ENCODE measurements at regions not wholly inside any gene's neighbourhood (a gene's known extent, or its start where the extent isn't known, plus 50 kb on each side); places are given as distances from the start of the nearest gene placed in this dataset.

GRCh38 chr9:103913899-103914298 is 180.2 kb upstream of the SMC2 start:
- H3K4me2 ChIP-seq: no peak overlapping the region

GRCh38 chr9:103919605-103920209 is 174.4 kb upstream of the SMC2 start:
- no peaks in the 10 kb centered on the region for H4K20me1 ChIP-seq
- H3K4me3 ChIP-seq: no peak overlapping the region
- no peaks in the 10 kb centered on the region for H3K36me3 ChIP-seq
- H3K27ac ChIP-seq: no peak overlapping the region
- no peaks in the 10 kb centered on the region for H3K27me3 ChIP-seq
- no peaks in the 10 kb centered on the region for H3K4me1 ChIP-seq
- TF ChIP-seq Cebpa-rat (IDR thresholded peaks at IDR 0.05): no peak
- no peak overlapping the region for H3K9ac ChIP-seq
- no peak overlapping the region for H3K4me2 ChIP-seq
- H3K9me3 ChIP-seq: no peaks in the 10 kb centered on the region

More at GRCh38 chr9:103913899-103914298, 180.2 kb upstream of the SMC2 start:
- H3K27ac ChIP-seq: no peak overlapping the region
- no peak overlapping the region for H3K9ac ChIP-seq
- no peak for TF ChIP-seq Cebpa-rat (IDR thresholded peaks at IDR 0.05)
- H4K20me1 ChIP-seq: no peaks in the 10 kb centered on the region
- no peaks in the 10 kb centered on the region for H3K27me3 ChIP-seq
- no peaks in the 10 kb centered on the region for H3K4me1 ChIP-seq
- H3K36me3 ChIP-seq: no peaks in the 10 kb centered on the region
- no peaks in the 10 kb centered on the region for H3K9me3 ChIP-seq
- no peak overlapping the region for H3K4me3 ChIP-seq

- H3K9me3 ChIP-seq: no peaks in the 10 kb centered on the region
- no peak overlapping the region for H3K4me2 ChIP-seq
- H3K27me3 ChIP-seq: no peaks in the 10 kb centered on the region
- no peaks in the 10 kb centered on the region for H3K36me3 ChIP-seq
- H3K4me3 ChIP-seq: no peak overlapping the region
- TF ChIP-seq Cebpa-rat (IDR thresholded peaks at IDR 0.05): no peak
- no peaks in the 10 kb centered on the region for H3K4me1 ChIP-seq
- no peak overlapping the region for H3K27ac ChIP-seq
- no peak overlapping the region for H3K9ac ChIP-seq
- H4K20me1 ChIP-seq: no peaks in the 10 kb centered on the region
Measured at GRCh38 chr9:103928442-103928841, 165.7 kb upstream of the SMC2 start.

- Histone ChIP-seq H3K4me2 (no peak overlapping the region), H3K4me3 (no peak overlapping the region), H3K36me3 (no peaks in the 10 kb centered on the region), H3K9ac (no peak overlapping the region), H3K4me1 (no peaks in the 10 kb centered on the region), H3K9me3 (no peaks in the 10 kb centered on the region), H4K20me1 (no peaks in the 10 kb centered on the region), H3K27me3 (no peaks in the 10 kb centered on the region), H3K27ac (no peak overlapping the region)
- TF ChIP-seq Cebpa-rat (IDR thresholded peaks at IDR 0.05): no peak
Measured at GRCh38 chr9:103941104-103941503, 153.0 kb upstream of the SMC2 start.

- no peaks in the 10 kb centered on the region for H4K20me1 ChIP-seq
- no peaks in the 10 kb centered on the region for H3K4me1 ChIP-seq
- H3K4me3 ChIP-seq: no peak overlapping the region
- H3K4me2 ChIP-seq: no peak overlapping the region
- H3K9ac ChIP-seq: no peak overlapping the region
- no peak overlapping the region for H3K27ac ChIP-seq
- H3K9me3 ChIP-seq: no peaks in the 10 kb centered on the region
- H3K27me3 ChIP-seq: no peaks in the 10 kb centered on the region
- no peak for TF ChIP-seq Cebpa-rat (IDR thresholded peaks at IDR 0.05)
- no peaks in the 10 kb centered on the region for H3K36me3 ChIP-seq
Measured at GRCh38 chr9:103942200-103942599, 151.9 kb upstream of the SMC2 start.

GRCh38 chr9:103942651-103943050 is 151.5 kb upstream of the SMC2 start:
- H3K4me1 ChIP-seq: no peaks in the 10 kb centered on the region
- no peak for TF ChIP-seq Cebpa-rat (IDR thresholded peaks at IDR 0.05)
- no peak overlapping the region for H3K27ac ChIP-seq
- H3K36me3 ChIP-seq: no peaks in the 10 kb centered on the region
- no peaks in the 10 kb centered on the region for H3K9me3 ChIP-seq
- no peaks in the 10 kb centered on the region for H3K27me3 ChIP-seq
- H4K20me1 ChIP-seq: no peaks in the 10 kb centered on the region
- H3K4me2 ChIP-seq: no peak overlapping the region
- H3K9ac ChIP-seq: no peak overlapping the region
- H3K4me3 ChIP-seq: no peak overlapping the region

- H3K27ac ChIP-seq: no peak overlapping the region
Measured at GRCh38 chr9:103949096-103949495, 145.0 kb upstream of the SMC2 start.

GRCh38 chr9:103977163-103977562 is 116.9 kb upstream of the SMC2 start:
- TF ChIP-seq Cebpa-rat (IDR thresholded peaks at IDR 0.05): no peak
- Histone ChIP-seq H3K27me3 (no peaks in the 10 kb centered on the region), H3K9ac (no peak overlapping the region), H3K4me3 (no peak overlapping the region), H3K4me2 (no peak overlapping the region), H3K9me3 (no peaks in the 10 kb centered on the region), H3K36me3 (no peaks in the 10 kb centered on the region), H3K4me1 (no peaks in the 10 kb centered on the region), H4K20me1 (no peaks in the 10 kb centered on the region), H3K27ac (no peak overlapping the region)

More at GRCh38 chr9:103949096-103949495, 145.0 kb upstream of the SMC2 start:
- Histone ChIP-seq H3K4me2 (no peak overlapping the region), H3K36me3 (no peaks in the 10 kb centered on the region), H3K9me3 (no peaks in the 10 kb centered on the region), H3K4me1 (no peaks in the 10 kb centered on the region), H3K9ac (no peak overlapping the region), H3K27me3 (no peaks in the 10 kb centered on the region), H3K4me3 (no peak overlapping the region), H4K20me1 (no peaks in the 10 kb centered on the region)
- TF ChIP-seq Cebpa-rat (IDR thresholded peaks at IDR 0.05): no peak

- no peaks in the 10 kb centered on the region for H3K36me3 ChIP-seq
- no peaks in the 10 kb centered on the region for H4K20me1 ChIP-seq
- no peak overlapping the region for H3K27ac ChIP-seq
- H3K4me3 ChIP-seq: no peak overlapping the region
- no peaks in the 10 kb centered on the region for H3K4me1 ChIP-seq
- H3K9ac ChIP-seq: no peak overlapping the region
- no peak for TF ChIP-seq Cebpa-rat (IDR thresholded peaks at IDR 0.05)
- H3K27me3 ChIP-seq: no peaks in the 10 kb centered on the region
- no peak overlapping the region for H3K4me2 ChIP-seq
- no peaks in the 10 kb centered on the region for H3K9me3 ChIP-seq
Measured at GRCh38 chr9:103978396-103978795, 115.7 kb upstream of the SMC2 start.

- Histone ChIP-seq H3K27ac (no peak overlapping the region), H3K9me3 (no peaks in the 10 kb centered on the region), H3K4me2 (no peak overlapping the region), H3K4me1 (no peaks in the 10 kb centered on the region), H4K20me1 (no peaks in the 10 kb centered on the region), H3K9ac (no peak overlapping the region), H3K4me3 (no peak overlapping the region), H3K27me3 (no peaks in the 10 kb centered on the region), H3K36me3 (no peaks in the 10 kb centered on the region)
- no peak for TF ChIP-seq Cebpa-rat (IDR thresholded peaks at IDR 0.05)
Measured at GRCh38 chr9:103981912-103982311, 112.2 kb upstream of the SMC2 start.

- no peak for TF ChIP-seq Cebpa-rat (IDR thresholded peaks at IDR 0.05)
Measured at GRCh38 chr9:103985077-103985476, 109.0 kb upstream of the SMC2 start.

More at GRCh38 chr9:103985077-103985476, 109.0 kb upstream of the SMC2 start:
- no peaks in the 10 kb centered on the region for H3K27me3 ChIP-seq
- H3K4me3 ChIP-seq: no peak overlapping the region
- H3K4me1 ChIP-seq: no peaks in the 10 kb centered on the region
- H3K9me3 ChIP-seq: no peaks in the 10 kb centered on the region
- H3K27ac ChIP-seq: no peak overlapping the region
- H3K4me2 ChIP-seq: no peak overlapping the region
- H3K9ac ChIP-seq: no peak overlapping the region
- no peaks in the 10 kb centered on the region for H3K36me3 ChIP-seq
- H4K20me1 ChIP-seq: no peaks in the 10 kb centered on the region

Measured in BLaER1 (cell line).